ENCODE measurements at regions not wholly inside any gene's neighbourhood (a gene's known extent, or its start where the extent isn't known, plus 50 kb on each side); places are given as distances from the start of the nearest gene placed in this dataset.

- Histone ChIP-seq H3K36me3 (ENCODE audit: insufficient read depth) (no peaks in the 10 kb centered on the region), H3K27ac (ENCODE audit: low read depth) (no peak overlapping the region), H3K4me1 (ENCODE audit: insufficient read depth) (no peaks in the 10 kb centered on the region), H3K4me3 (ENCODE audit: low read depth, low read length) (no peak overlapping the region)
- no peak for DNase-seq (ENCODE audit: extremely low spot score)
- WGBS: 93% methylated on average over 7 of the region's 7 CpGs
Measured at GRCh38 chr7:135257-135653, 57.1 kb upstream of the FAM20C start.

- 90% methylated on average over 12 of the region's 12 CpGs for WGBS
- Histone ChIP-seq H3K4me1 (ENCODE audit: insufficient read depth) (no peaks in the 10 kb centered on the region), H3K27ac (ENCODE audit: low read depth) (no peak overlapping the region), H3K4me3 (ENCODE audit: low read depth, low read length) (no peak overlapping the region), H3K36me3 (ENCODE audit: insufficient read depth) (no peaks in the 10 kb centered on the region)
- DNase-seq (ENCODE audit: extremely low spot score): no peak
Measured at GRCh38 chr7:135731-136645, 56.4 kb upstream of the FAM20C start.

GRCh38 chr7:137094-137891 lies 55.1 kb upstream of the FAM20C start:
- Histone ChIP-seq H3K4me3 (ENCODE audit: low read depth, low read length) (no peak overlapping the region), H3K36me3 (ENCODE audit: insufficient read depth) (no peaks in the 10 kb centered on the region), H3K27ac (ENCODE audit: low read depth) (no peak overlapping the region), H3K4me1 (ENCODE audit: insufficient read depth) (no peaks in the 10 kb centered on the region)
- no peak for DNase-seq (ENCODE audit: extremely low spot score)
- 83% methylated on average over 14 of the region's 14 CpGs for WGBS

- Histone ChIP-seq H3K27ac (ENCODE audit: low read depth) (no peak overlapping the region), H3K36me3 (ENCODE audit: insufficient read depth) (no peaks in the 10 kb centered on the region), H3K4me3 (ENCODE audit: low read depth, low read length) (no peak overlapping the region), H3K4me1 (ENCODE audit: insufficient read depth) (no peaks in the 10 kb centered on the region)
- WGBS: 84% methylated on average over 6 of the region's 6 CpGs
- no peak for DNase-seq (ENCODE audit: extremely low spot score)
Measured at GRCh38 chr7:139131-139530, 53.2 kb upstream of the FAM20C start.

GRCh38 chr7:139561-140243 lies 52.7 kb upstream of the FAM20C start:
- 87% methylated on average over 22 of the region's 22 CpGs for WGBS
- DNase-seq (ENCODE audit: extremely low spot score): no peak
- H3K4me1 ChIP-seq (ENCODE audit: insufficient read depth): no peaks in the 10 kb centered on the region
- no peaks in the 10 kb centered on the region for H3K36me3 ChIP-seq (ENCODE audit: insufficient read depth)
- H3K27ac ChIP-seq (ENCODE audit: low read depth): no peak overlapping the region
- H3K4me3 ChIP-seq (ENCODE audit: low read depth, low read length): no peak overlapping the region

GRCh38 chr7:140996-141395 lies 51.4 kb upstream of the FAM20C start:
- no peak for DNase-seq (ENCODE audit: extremely low spot score)
- 74% methylated on average over 6 of the region's 6 CpGs for WGBS
- no peaks in the 10 kb centered on the region for H3K4me1 ChIP-seq (ENCODE audit: insufficient read depth)

GRCh38 chr7:142248-142941 lies 50.0 kb upstream of the FAM20C start:
- DNase-seq (ENCODE audit: extremely low spot score): peak; percentile 52
- WGBS: 36% methylated on average over 12 of the region's 12 CpGs

More at GRCh38 chr7:140996-141395, 51.4 kb upstream of the FAM20C start:
- no peaks in the 10 kb centered on the region for H3K36me3 ChIP-seq (ENCODE audit: insufficient read depth)
- H3K4me3 ChIP-seq (ENCODE audit: low read depth, low read length): no peak overlapping the region
- no peak overlapping the region for H3K27ac ChIP-seq (ENCODE audit: low read depth)

More at GRCh38 chr7:142248-142941, 50.0 kb upstream of the FAM20C start:
- Histone ChIP-seq H3K27ac (ENCODE audit: low read depth) (no peak overlapping the region), H3K4me1 (ENCODE audit: insufficient read depth) (no peaks in the 10 kb centered on the region), H3K36me3 (ENCODE audit: insufficient read depth) (no peaks in the 10 kb centered on the region), H3K4me3 (ENCODE audit: low read depth, low read length) (no peak overlapping the region)

All from urinary bladder (tissue), 3 donors.